Thyroid gland (tissue), 4 donors: ENCODE measurements at regions not wholly inside any gene's neighbourhood (a gene's known extent, or its start where the extent isn't known, plus 50 kb on each side); places are given as distances from the start of the nearest gene placed in this dataset.

Experiments used
- CTCF ChIP-seq, 6 experiments: fragments of 200-600 bp in 3 of 6; fragments of 450-650 bp in 3 of 6; sonication (generic) in 3 of 6; IDR thresholded peaks; one replicate each; pipeline ENCODE4 v1.5.1; 2016 to 2019; ENCODE audit warnings: antibody characterized with exemption in 6 of 6, mild to moderate bottlenecking in 2 of 6, inconsistent platforms in 1 of 6, moderate library complexity in 1 of 6
- POLR2A ChIP-seq, 2 donors: fragments of 450-650 bp; IDR thresholded peaks; one replicate each; pipeline ENCODE4 v1.6.1; 2017; ENCODE audit warnings: antibody characterized with exemption in 2 of 2, mild to moderate bottlenecking in 2 of 2, moderate library complexity in 1 of 2

GRCh38 chr1:17904290-17904689, 149.2 kb downstream of the ACTL8 start:
- TF ChIP-seq POLR2A (IDR thresholded peaks at IDR 0.05) (no peak), CTCF (IDR thresholded peaks at IDR 0.05) (no peak)
